NCI-H146 treated with DMSO at 0.1 percent for 48 hours (cell line): ENCODE measurements at regions not wholly inside any gene's neighbourhood (a gene's known extent, or its start where the extent isn't known, plus 50 kb on each side); places are given as distances from the start of the nearest gene placed in this dataset.
"Not testable (repeated sequence)": the region's sequence is repeated elsewhere in the genome, so short reads cannot be mapped to it uniquely, and the experiment has no call there.

Experiments
- DNase-seq: peaks from one replicate; lab custom pipeline; 2025; ENCODE audit not compliant: unreplicated experiment; lab: John Stamatoyannopoulos, UW

DNA sequence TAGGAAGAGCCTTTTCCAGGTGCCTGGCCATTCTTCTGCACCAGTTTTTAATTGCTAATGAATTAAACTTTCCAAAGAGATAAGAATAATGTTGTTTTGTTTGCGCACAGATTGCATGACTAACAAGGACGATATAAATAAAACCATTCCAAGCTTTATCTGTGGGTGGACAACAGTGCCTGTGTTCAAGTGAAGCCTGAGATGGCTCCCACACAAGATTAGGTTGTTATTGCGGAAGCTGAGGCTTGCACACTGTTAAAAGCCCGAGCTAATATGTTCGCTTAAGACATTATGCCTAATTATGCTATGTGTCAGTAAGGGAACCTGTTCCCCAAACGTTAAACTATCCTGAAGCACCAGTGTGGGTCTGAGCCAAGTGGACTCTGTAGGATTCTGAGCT, 58.5 kb upstream of the NBPF11 start:
- not testable (repeated sequence) for DNase-seq

DNA sequence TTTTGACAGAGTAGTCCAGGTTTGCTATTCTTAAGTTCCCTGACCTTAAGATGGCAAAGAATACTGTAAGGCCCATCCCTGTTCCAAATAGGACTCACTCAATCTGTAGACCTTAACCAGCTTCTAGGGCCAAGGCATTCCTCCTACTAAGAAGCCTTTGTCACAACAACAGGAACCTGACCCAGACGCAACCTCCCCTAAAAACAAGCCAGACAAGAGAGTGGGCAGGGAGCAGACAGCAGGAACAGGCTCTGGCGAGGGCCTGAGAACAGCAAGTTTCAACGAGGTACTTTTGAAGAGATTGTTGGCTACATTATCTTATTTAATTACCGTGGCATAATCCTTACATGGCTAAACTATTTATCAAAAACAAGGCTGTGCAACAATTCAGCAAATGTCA, 58.1 kb upstream of the NBPF11 start:
- not testable (repeated sequence) for DNase-seq

DNA sequence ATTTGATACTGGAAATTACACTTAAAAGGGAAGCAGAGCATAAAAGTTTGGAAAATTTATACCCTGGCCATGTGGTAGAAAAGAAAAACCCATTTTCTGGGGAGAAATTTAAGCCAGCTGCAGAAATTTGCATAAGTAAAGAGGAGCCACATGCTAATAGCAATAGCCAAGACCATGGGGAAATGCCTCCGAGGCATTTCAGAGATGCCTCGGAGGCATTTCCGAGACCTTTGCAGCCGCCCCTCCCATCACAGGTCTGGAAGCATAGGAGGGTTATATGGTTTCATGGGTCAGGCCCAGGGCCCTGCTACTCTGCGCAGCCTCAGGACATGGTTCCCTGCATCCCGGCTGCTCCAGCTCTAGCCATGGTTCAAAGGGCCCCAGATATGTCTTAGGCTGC, 49.9 kb upstream of the NBPF11 start:
- not testable (repeated sequence) for DNase-seq
